Amniotic epithelial cell (primary cell): ENCODE measurements at regions not wholly inside any gene's neighbourhood (a gene's known extent, or its start where the extent isn't known, plus 50 kb on each side); places are given as distances from the start of the nearest gene placed in this dataset.

Experiments
- DNase-seq: peaks from one replicate; pipeline ENCODE4 v3.0.0-alpha.2; 2010; ENCODE audit warnings: low read depth

- no peak for DNase-seq
Observed at GRCh38 chr2:11101430-11101829, 53.8 kb upstream of the SLC66A3 start.

GRCh38 chr2:11102466-11102865 lies 52.8 kb upstream of the SLC66A3 start:
- DNase-seq, result no peak

GRCh38 chr2:11102956-11103860 lies 52.1 kb upstream of the SLC66A3 start:
- no peak for DNase-seq

GRCh38 chr2:11103984-11104793 lies 51.1 kb upstream of the SLC66A3 start:
- no peak for DNase-seq

GRCh38 chr2:11104794-11105660 lies 50.2 kb upstream of the SLC66A3 start:
- no peak for DNase-seq
